ENCODE measurements at regions not wholly inside any gene's neighbourhood (a gene's known extent, or its start where the extent isn't known, plus 50 kb on each side); places are given as distances from the start of the nearest gene placed in this dataset.

GRCh38 chr12:15044471-15044870 lies 71.6 kb downstream of the PDE6H start:
- in situ Hi-C loops (cut with HindIII; ENCODE audit: low pct_unique_long_range_greater_than_20kb, low sequenced_read_pairs): no loop called here
- BruUV-seq (replicated peaks): no TSS peak
- Histone ChIP-seq H3K9me3 (ENCODE audit: control insufficient read depth, insufficient read depth, low read depth, low read length) (no peaks in the 10 kb centered on the region), H3K4me3 (ENCODE audit: low read depth in 2 of 2, low read length in 2 of 2) (no peak overlapping the region), H3K36me3 (ENCODE audit: control insufficient read depth, insufficient read depth, low read length) (no peaks in the 10 kb centered on the region), H3K4me1 (ENCODE audit: control insufficient read depth, insufficient read depth, low read length) (no peaks in the 10 kb centered on the region), H3K27me3 (ENCODE audit: control insufficient read depth, insufficient read depth, low read length) (no peaks in the 10 kb centered on the region), H3K27ac (ENCODE audit: low read length) (no peak overlapping the region)
- ATAC-seq: no peak
- intact Hi-C loops (cut with micrococcal nuclease; ENCODE audit: unreplicated experiment): no loop called here
- POLR2A ChIA-PET: no interaction called here
- no peak for DNase-seq (ENCODE audit: low read depth, low spot score)
- CTCF ChIA-PET: no interaction called here
- TF ChIP-seq SIN3A (IDR thresholded peaks at IDR 0.05; ENCODE audit: borderline replicate concordance, insufficient read depth, low read depth, low read length) (no peak), TCF7L2 (IDR thresholded peaks at IDR 0.05; ENCODE audit: low read depth, low read length) (no peak)

GRCh38 chr12:15045451-15045850 lies 72.6 kb downstream of the PDE6H start:
- Histone ChIP-seq H3K4me3 (ENCODE audit: low read depth in 2 of 2, low read length in 2 of 2) (no peak overlapping the region), H3K27ac (ENCODE audit: low read length) (no peak overlapping the region), H3K27me3 (ENCODE audit: control insufficient read depth, insufficient read depth, low read length) (no peaks in the 10 kb centered on the region), H3K9me3 (ENCODE audit: control insufficient read depth, insufficient read depth, low read depth, low read length) (no peaks in the 10 kb centered on the region), H3K36me3 (ENCODE audit: control insufficient read depth, insufficient read depth, low read length) (no peaks in the 10 kb centered on the region), H3K4me1 (ENCODE audit: control insufficient read depth, insufficient read depth, low read length) (no peaks in the 10 kb centered on the region)
- intact Hi-C loops (cut with micrococcal nuclease; ENCODE audit: unreplicated experiment) (no loop called here), in situ Hi-C loops (cut with HindIII; ENCODE audit: low pct_unique_long_range_greater_than_20kb, low sequenced_read_pairs) (no loop called here)
- BruUV-seq (replicated peaks): no TSS peak
- ATAC-seq: no peak
- ChIA-PET POLR2A (no interaction called here), CTCF (no interaction called here)
- DNase-seq (ENCODE audit: low read depth, low spot score): no peak
- TF ChIP-seq SIN3A (IDR thresholded peaks at IDR 0.05; ENCODE audit: borderline replicate concordance, insufficient read depth, low read depth, low read length) (no peak), REST (IDR thresholded peaks at IDR 0.05; ENCODE audit: insufficient read depth in 1 of 2, low read depth in 2 of 2, low read length in 1 of 2) (no peak), CTCF (IDR thresholded peaks at IDR 0.05) (no peak), POLR2AphosphoS5 (IDR thresholded peaks at IDR 0.05; ENCODE audit: low read depth, low read length) (no peak), TCF7L2 (IDR thresholded peaks at IDR 0.05; ENCODE audit: low read depth, low read length) (no peak)

GRCh38 chr12:15047611-15048010 lies 74.8 kb downstream of the PDE6H start:
- no peak for TF ChIP-seq CTCF (IDR thresholded peaks at IDR 0.05)
- no peak for TF ChIP-seq TCF7L2 (IDR thresholded peaks at IDR 0.05; ENCODE audit: low read depth, low read length)
- TF ChIP-seq POLR2AphosphoS5 (IDR thresholded peaks at IDR 0.05; ENCODE audit: low read depth, low read length): no peak
- no peaks in the 10 kb centered on the region for H3K4me1 ChIP-seq (ENCODE audit: control insufficient read depth, insufficient read depth, low read length)
- H3K36me3 ChIP-seq (ENCODE audit: control insufficient read depth, insufficient read depth, low read length): no peaks in the 10 kb centered on the region
- intact Hi-C loops (cut with micrococcal nuclease; ENCODE audit: unreplicated experiment): no loop called here
- in situ Hi-C loops (cut with HindIII; ENCODE audit: low pct_unique_long_range_greater_than_20kb, low sequenced_read_pairs): no loop called here
- H3K9me3 ChIP-seq (ENCODE audit: control insufficient read depth, insufficient read depth, low read depth, low read length): no peaks in the 10 kb centered on the region
- H3K27ac ChIP-seq (ENCODE audit: low read length): no peak overlapping the region
- no peak for DNase-seq (ENCODE audit: low read depth, low spot score)
- POLR2A ChIA-PET: no interaction called here
- H3K4me3 ChIP-seq (ENCODE audit: low read depth in 2 of 2, low read length in 2 of 2): no peak overlapping the region
- no peak for ATAC-seq
- no TSS peak for BruUV-seq (replicated peaks)
- CTCF ChIA-PET: no interaction called here
- no peaks in the 10 kb centered on the region for H3K27me3 ChIP-seq (ENCODE audit: control insufficient read depth, insufficient read depth, low read length)
